Panc1 (cell line): ENCODE measurements at regions not wholly inside any gene's neighbourhood (a gene's known extent, or its start where the extent isn't known, plus 50 kb on each side); places are given as distances from the start of the nearest gene placed in this dataset.

Experiments
- ATAC-seq: fragments of 200-7000 bp; cut with Tn5 transposase; 2 replicates; pipeline ENCODE4 v1.9.1; 2020; ENCODE audit warnings: mild to moderate bottlenecking, moderate library complexity
- BruUV-seq: library from RNA; stranded (reverse); fragments of 400-500 nt; replicated peaks from 2 replicates; lab custom pipeline; 2021; lab: Mats Ljungman, UMichigan
- CTCF ChIA-PET: fragments of 300-600 bp; sonication (Branson Sonifier 250); formaldehyde crosslinking; loops from one replicate; lab custom pipeline; 2022; ENCODE audit warnings: antibody characterized with exemption; lab: Charles Lee
- POLR2A ChIA-PET: fragments of 300-600 bp; sonication (Branson Sonifier 250); formaldehyde crosslinking; loops from one replicate; lab custom pipeline; 2022; ENCODE audit warnings: antibody characterized with exemption; lab: Charles Lee
- DNase-seq: peaks from one replicate; pipeline ENCODE4 v3.0.0-alpha.2; 2010; ENCODE audit warnings: low read depth, low spot score
- H3K27ac ChIP-seq: 2 replicates; pipeline ENCODE4 v1.5.1; 2011; ENCODE audit warnings: mild to moderate bottlenecking, low read length, inconsistent platforms
- H3K27me3 ChIP-seq: fragments of 200-500 bp; sonication (Bioruptor generic); 2 replicates; pipeline ENCODE4 v1.6.0; 2014; ENCODE audit warnings: low read length, inconsistent platforms; ENCODE audit not compliant: control insufficient read depth, insufficient read depth
- H3K36me3 ChIP-seq: fragments of 200-500 bp; sonication (Bioruptor generic); 2 replicates; pipeline ENCODE4 v1.5.1; 2014; ENCODE audit warnings: inconsistent platforms, mild to moderate bottlenecking, low read length, moderate library complexity; ENCODE audit not compliant: control insufficient read depth, insufficient read depth
- H3K4me1 ChIP-seq: 2 replicates; pipeline ENCODE4 v1.5.1; 2011; ENCODE audit warnings: inconsistent platforms, mild to moderate bottlenecking, low read length, moderate library complexity; ENCODE audit not compliant: control insufficient read depth, insufficient read depth
- H3K4me3 ChIP-seq, 2 experiments: 2 replicates each; pipeline ENCODE4 v1.5.1; 2011 to 2012; ENCODE audit warnings: low read depth in 2 of 2, low read length in 2 of 2, mild to moderate bottlenecking in 2 of 2, inconsistent platforms in 1 of 2, moderate library complexity in 1 of 2
- H3K9me3 ChIP-seq: fragments of 200-500 bp; sonication (Bioruptor generic); 2 replicates; pipeline ENCODE4 v1.5.1; 2014; ENCODE audit warnings: low read depth, mild to moderate bottlenecking, inconsistent platforms, low read length, moderate library complexity; ENCODE audit not compliant: control insufficient read depth, insufficient read depth
- POLR2AphosphoS5 ChIP-seq: IDR thresholded peaks from 2 replicates; pipeline ENCODE4 v1.6.1; 2012; ENCODE audit warnings: mild to moderate bottlenecking, low read depth, low read length, moderate library complexity
- SIN3A ChIP-seq: IDR thresholded peaks from 2 replicates; pipeline ENCODE4 v1.6.1; 2012; ENCODE audit warnings: low read depth, mild to moderate bottlenecking, low read length, moderate library complexity, borderline replicate concordance; ENCODE audit not compliant: insufficient read depth
- TCF7L2 ChIP-seq: IDR thresholded peaks from 2 replicates; pipeline ENCODE4 v1.6.1; 2011; ENCODE audit warnings: mild to moderate bottlenecking, low read depth, low read length, inconsistent platforms
- in situ Hi-C: cut with HindIII; loops from 2 replicates; pipeline ENCODE4 v1.10.0; 2016; ENCODE audit warnings: low sequenced_read_pairs, low pct_unique_long_range_greater_than_20kb
- intact Hi-C: fragments of 100-400 bp; cut with micrococcal nuclease; formaldehyde crosslinking; loops from one replicate; pipeline ENCODE4 v1.10.0; 2022; ENCODE audit not compliant: unreplicated experiment
- TF ChIP-seq, protein P1 (sequence below), 2 experiments: IDR thresholded peaks; 2 replicates each; pipeline ENCODE4 v1.6.1; 2011 to 2012; ENCODE audit warnings: low read depth in 2 of 2, control low read depth in 1 of 2, low read length in 1 of 2, mild to moderate bottlenecking in 1 of 2, moderate library complexity in 1 of 2; ENCODE audit not compliant: insufficient read depth in 1 of 2
- TF ChIP-seq, protein P2 (sequence below): fragments of 450-650 bp; IDR thresholded peaks from 2 replicates; pipeline ENCODE4 v1.5.1; 2017; ENCODE audit warnings: mild to moderate bottlenecking

DNA sequence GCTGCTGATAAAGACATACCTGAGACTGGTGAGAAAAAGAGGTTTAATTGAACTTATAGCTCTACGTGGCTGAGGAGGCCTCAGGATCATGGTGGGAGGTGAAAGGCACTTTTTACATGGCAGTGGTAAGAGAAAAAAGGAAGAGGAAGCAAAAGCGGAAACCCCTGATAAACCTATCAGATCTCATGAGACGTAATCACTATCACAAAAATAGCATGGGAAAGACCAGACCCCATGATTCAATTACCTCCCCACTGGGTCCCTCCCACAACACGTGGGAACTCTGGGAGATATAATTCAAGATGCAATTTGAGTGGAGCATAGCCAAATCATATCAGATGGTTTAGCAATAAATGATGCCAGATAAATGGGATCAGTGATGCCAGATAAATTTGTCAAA is 892.0 kb upstream of the CELF2 start:
- intact Hi-C loops (no loop called here), in situ Hi-C loops (no loop called here)
- Histone ChIP-seq H3K27me3 (no peaks in the 10 kb centered on the region), H3K4me1 (no peaks in the 10 kb centered on the region), H3K36me3 (no peaks in the 10 kb centered on the region), H3K27ac (no peak overlapping the region), H3K4me3 (no peak overlapping the region), H3K9me3 (no peaks in the 10 kb centered on the region)
- no peak for TF ChIP-seq SIN3A
- no peak for TF ChIP-seq TCF7L2
- TF ChIP-seq, protein P1, sequence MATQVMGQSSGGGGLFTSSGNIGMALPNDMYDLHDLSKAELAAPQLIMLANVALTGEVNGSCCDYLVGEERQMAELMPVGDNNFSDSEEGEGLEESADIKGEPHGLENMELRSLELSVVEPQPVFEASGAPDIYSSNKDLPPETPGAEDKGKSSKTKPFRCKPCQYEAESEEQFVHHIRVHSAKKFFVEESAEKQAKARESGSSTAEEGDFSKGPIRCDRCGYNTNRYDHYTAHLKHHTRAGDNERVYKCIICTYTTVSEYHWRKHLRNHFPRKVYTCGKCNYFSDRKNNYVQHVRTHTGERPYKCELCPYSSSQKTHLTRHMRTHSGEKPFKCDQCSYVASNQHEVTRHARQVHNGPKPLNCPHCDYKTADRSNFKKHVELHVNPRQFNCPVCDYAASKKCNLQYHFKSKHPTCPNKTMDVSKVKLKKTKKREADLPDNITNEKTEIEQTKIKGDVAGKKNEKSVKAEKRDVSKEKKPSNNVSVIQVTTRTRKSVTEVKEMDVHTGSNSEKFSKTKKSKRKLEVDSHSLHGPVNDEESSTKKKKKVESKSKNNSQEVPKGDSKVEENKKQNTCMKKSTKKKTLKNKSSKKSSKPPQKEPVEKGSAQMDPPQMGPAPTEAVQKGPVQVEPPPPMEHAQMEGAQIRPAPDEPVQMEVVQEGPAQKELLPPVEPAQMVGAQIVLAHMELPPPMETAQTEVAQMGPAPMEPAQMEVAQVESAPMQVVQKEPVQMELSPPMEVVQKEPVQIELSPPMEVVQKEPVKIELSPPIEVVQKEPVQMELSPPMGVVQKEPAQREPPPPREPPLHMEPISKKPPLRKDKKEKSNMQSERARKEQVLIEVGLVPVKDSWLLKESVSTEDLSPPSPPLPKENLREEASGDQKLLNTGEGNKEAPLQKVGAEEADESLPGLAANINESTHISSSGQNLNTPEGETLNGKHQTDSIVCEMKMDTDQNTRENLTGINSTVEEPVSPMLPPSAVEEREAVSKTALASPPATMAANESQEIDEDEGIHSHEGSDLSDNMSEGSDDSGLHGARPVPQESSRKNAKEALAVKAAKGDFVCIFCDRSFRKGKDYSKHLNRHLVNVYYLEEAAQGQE (IDR thresholded peaks at IDR 0.05; ENCODE audit: insufficient read depth in 1 of 2, low read depth in 2 of 2, low read length in 1 of 2): no peak
- TF ChIP-seq POLR2AphosphoS5: no peak
- TF ChIP-seq, protein P2, sequence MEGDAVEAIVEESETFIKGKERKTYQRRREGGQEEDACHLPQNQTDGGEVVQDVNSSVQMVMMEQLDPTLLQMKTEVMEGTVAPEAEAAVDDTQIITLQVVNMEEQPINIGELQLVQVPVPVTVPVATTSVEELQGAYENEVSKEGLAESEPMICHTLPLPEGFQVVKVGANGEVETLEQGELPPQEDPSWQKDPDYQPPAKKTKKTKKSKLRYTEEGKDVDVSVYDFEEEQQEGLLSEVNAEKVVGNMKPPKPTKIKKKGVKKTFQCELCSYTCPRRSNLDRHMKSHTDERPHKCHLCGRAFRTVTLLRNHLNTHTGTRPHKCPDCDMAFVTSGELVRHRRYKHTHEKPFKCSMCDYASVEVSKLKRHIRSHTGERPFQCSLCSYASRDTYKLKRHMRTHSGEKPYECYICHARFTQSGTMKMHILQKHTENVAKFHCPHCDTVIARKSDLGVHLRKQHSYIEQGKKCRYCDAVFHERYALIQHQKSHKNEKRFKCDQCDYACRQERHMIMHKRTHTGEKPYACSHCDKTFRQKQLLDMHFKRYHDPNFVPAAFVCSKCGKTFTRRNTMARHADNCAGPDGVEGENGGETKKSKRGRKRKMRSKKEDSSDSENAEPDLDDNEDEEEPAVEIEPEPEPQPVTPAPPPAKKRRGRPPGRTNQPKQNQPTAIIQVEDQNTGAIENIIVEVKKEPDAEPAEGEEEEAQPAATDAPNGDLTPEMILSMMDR: no peak
- DNase-seq: no peak
- POLR2A ChIA-PET: no interaction called here
- no peak for ATAC-seq
- CTCF ChIA-PET: no interaction called here
- BruUV-seq: no TSS peak

DNA sequence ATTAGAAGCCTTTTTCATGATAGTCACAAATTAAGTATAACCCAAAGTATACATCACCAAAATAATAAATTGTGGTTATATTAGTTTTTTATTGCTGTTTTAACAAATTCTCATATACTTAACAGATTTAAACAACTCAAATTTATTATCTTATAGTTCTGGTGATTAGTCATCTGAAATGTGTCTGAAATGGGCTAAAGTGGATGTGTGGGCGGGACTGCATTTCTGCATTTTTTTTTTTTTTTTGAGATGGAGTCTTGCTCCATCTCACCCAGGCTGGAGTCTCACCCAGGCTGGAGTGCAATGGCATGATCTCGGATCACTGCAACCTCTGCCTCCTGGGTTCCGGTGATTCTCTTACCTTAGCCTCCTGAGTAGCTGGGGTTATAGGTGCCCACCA is 891.5 kb upstream of the CELF2 start:
- ChIA-PET CTCF (no interaction called here), POLR2A (no interaction called here)
- TF ChIP-seq TCF7L2 (no peak), SIN3A (no peak), POLR2AphosphoS5 (no peak)
- TF ChIP-seq, protein P2: no peak
- TF ChIP-seq, protein P1 (IDR thresholded peaks at IDR 0.05; ENCODE audit: insufficient read depth in 1 of 2, low read depth in 2 of 2, low read length in 1 of 2): no peak
- no peak for DNase-seq
- intact Hi-C loops: no loop called here
- Histone ChIP-seq H3K4me3 (no peak overlapping the region), H3K4me1 (no peaks in the 10 kb centered on the region), H3K27me3 (no peaks in the 10 kb centered on the region), H3K36me3 (no peaks in the 10 kb centered on the region), H3K27ac (no peak overlapping the region), H3K9me3 (no peaks in the 10 kb centered on the region)
- in situ Hi-C loops: no loop called here
- BruUV-seq: no TSS peak
- ATAC-seq: no peak
